Ecto neural progenitor cell (in vitro differentiated cells): ENCODE measurements at regions not wholly inside any gene's neighbourhood (a gene's known extent, or its start where the extent isn't known, plus 50 kb on each side); places are given as distances from the start of the nearest gene placed in this dataset.
"Not testable (repeated sequence)": the region's sequence is repeated elsewhere in the genome, so short reads cannot be mapped to it uniquely, and the experiment has no call there.

ENCODE experiments used
- DNase-seq: peaks from one replicate; pipeline ENCODE4 v3.0.0-alpha.2; 2018; ENCODE audit warnings: low spot score

DNA sequence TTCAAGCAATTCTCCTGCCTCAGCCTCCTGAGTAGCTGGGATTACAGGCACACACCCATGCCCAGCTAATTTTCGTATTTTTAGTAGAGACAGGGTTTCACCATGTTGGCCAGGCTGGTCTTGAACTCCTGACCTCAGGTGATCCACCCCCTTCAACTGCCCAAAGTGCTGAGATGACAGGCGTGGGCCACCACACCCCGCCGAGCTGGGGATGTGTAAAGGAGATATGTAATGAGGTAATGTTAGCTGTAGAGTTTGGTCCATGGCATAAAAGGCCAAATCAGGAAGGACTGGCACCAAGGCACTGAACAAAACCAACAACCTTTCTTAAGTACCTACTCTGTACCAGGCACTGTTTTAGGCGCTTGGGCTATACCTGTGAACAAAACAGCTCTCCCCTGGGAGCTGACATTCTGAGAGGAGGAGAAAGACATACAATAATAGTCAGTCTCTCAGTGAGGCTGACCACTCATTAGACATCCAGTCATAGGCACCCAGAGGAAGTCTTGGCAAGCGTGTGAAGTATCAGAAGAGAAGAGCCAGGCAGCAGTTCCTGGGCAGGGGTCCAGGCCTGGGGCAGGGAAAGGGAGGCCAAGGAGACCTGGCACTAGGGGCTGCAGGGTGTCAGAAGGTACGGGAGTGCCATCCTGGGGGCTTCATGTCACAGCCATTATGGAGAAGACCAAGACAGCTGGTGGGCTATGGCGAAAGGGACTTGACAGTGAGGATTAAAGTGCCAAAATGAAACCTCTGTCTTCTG lies 164.8 kb upstream of the DTNBP1 start:
- DNase-seq = no peak

DNA sequence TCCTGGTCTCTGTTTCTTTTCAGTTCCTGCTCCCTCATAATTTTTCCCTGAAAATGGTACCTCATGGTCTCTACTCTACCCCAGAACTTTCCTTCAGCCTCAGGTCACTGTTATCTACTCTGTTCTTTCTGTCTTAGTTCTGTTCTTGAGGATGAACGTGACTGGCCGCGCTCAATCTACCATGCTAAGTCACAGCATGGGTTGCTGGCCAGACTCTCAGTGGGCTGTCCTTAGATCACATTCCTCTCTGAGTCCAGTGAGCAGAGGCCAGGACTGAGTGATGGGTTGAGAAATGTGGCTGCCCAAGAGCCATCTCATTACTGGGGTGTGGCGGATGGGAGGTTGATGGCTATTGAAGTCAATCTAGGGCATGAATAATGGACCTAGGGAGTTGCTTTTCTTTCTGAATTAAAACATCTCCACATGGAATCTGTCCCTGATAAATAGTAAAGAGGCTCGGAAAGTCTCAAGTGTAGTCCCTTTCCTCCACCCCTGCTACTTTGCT lies 164.0 kb upstream of the DTNBP1 start:
- DNase-seq = no peak

DNA sequence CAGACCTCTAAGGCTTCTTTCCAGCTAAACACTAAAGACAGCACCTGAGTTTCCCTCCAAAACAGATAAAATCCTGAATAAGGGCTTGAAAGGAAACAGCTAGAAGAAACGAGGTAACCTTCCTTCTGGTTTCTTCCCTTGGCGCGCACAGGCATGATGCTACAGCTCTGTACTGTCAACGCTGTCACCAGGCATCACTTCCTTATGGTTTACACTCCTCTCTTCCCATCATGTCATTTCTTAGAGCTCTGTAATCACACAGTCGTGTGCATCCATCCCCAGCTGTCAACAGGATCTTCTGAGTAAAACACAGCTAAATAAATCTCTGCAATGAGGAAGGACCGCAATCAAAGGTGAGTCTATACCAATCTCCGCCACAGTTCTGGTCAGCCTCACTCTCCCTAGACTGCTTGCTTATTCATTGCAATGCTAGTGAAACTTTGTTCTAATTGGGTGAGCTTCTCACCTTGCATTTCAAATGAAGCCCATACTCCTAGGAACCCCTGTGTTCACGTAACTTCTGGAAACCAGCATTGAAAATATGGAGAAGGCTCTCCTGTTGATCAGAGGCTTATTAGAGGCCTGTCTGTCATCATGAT lies 162.6 kb upstream of the DTNBP1 start:
- DNase-seq = no peak

DNA sequence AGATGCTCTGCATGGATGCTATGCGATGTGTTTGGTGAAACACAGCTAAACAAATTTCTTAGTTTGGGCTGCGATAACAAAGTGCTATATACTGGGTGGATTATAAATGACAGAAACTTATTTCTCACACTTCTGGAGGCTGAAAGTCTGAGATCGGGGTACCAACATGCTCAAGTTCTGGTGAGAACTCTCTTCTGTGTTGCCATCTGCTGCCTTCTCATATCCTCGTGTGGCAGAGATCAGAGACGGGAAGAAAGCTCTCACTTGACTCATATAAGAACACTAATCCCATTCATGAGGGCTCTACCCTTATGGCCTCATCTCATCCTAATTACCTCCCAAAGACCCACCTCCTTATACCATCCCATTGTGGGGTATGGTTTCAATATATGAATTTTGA lies 162.0 kb upstream of the DTNBP1 start:
- DNase-seq = no peak

DNA sequence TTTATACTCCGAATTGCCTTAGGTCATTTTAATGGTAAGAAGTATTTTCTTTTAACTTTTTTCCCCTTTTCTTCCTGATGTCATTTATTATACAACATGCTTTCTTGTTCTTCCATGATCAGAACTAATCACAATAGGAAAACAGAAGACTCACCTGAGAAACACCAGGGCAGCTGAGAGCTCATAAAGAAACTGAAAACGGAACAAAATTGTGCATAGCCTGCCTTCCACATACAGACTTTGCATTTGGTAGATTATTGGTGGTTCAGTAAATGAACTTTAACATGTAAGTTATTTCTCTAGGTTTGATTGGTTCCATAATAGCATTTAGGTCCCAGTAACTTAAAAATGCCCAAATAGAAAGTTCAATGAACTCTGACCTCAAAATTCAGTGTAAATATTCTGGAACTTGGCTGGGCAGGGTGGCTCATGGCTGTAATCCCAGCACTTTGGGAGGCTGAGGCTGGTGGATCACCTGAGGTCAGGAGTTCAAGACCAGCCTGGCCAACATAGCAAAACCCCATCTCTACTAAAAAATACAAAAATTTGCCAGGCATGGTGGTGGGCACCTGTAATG lies 161.1 kb upstream of the DTNBP1 start:
- no peak for DNase-seq

DNA sequence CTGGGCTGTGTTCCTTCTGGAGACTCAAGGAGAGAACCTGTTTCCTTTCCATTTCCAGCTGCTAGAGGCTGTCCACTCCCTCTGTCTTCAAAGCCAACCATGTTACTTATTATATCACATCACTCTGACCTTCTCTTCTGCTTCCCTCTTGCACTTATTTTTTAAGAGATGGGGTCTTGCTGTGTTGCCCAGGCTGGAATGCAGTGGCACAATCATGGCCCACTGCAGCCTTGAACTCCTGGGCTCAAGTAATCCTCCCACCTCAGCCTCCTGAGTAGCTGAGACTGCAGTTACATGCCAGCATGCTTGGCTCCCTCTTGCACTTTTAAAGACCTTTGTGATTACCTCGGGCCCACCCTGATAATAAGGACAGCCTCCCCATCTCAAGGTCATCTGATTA lies 160.0 kb upstream of the DTNBP1 start:
- DNase-seq = no peak

DNA sequence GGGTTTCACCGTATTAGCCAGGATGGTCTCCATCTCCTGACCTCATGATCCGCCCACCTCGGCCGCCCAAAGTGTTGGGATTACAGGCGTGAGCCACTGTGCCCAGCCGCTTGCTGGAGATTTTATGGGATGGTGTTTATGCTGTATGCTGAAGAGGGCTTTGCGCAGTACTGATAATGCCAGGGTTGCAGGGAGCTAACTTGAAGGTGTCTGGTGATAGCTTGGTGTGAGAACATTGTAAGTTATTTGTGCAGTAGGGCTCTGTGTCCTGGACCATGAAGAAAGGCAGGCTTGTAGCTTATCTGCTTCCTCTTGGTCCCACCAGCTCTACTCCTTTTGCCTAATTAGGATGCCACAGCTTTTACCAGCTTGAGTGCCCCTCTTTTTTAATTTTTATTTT lies 157.0 kb upstream of the DTNBP1 start:
- no peak for DNase-seq

DNA sequence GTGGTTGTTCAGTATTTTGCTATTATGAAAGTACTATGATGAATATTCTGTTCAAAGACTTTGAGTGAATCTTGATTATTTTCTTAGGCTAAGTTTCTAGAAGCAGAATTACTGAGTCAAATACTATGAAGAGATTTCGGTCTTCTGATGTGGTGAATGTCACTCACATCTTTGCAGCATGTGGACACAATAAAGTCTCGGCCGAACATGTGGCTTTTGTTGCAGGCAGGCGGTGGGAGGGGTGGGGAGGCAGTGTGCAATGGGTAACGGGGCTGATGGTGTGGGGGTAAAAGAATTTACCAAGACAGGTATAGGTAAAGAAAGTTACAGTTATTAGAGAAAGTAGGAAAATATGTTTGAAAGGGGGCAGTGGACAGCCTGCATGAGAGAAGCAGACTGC lies 156.4 kb upstream of the DTNBP1 start:
- DNase-seq = no peak

DNA sequence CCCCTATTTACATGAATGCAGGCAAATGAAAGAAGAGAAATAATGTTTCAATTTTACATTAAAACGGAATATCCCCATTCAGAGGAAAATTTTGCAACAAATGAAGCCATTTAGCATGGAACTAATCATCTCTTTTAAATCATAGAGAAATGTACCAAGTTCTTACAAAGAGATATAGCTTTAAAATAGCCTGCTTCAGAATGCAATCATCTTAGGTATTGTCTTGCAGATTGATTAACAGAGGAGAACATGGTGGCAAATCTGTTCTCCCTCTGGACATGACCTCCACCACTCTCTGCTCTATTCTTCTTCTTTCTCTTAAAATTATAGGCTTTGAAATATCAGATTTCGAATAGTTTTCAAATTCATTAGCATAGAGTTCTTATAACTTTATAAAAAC lies 155.7 kb upstream of the DTNBP1 start:
- no peak for DNase-seq

DNA sequence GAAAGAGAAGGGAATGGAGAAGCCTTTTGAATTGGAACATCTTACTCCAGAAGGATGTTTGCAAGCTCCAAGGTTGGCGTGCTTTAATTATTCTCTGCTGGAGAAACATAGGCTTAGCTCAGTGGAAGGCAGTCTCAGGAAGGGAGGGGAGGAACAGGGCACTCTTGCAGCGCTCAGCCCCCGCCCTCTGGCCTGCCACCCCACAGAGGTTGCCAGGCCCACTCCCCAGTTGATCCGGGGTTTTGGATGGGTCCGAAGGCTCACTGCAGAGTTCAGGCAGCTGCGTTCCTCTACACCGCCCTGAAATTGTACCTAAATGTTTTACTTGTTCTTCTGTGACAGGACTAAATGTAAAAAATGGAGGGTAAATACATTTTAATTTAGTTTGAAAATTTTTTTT lies 155.2 kb upstream of the DTNBP1 start:
- DNase-seq = no peak

DNA sequence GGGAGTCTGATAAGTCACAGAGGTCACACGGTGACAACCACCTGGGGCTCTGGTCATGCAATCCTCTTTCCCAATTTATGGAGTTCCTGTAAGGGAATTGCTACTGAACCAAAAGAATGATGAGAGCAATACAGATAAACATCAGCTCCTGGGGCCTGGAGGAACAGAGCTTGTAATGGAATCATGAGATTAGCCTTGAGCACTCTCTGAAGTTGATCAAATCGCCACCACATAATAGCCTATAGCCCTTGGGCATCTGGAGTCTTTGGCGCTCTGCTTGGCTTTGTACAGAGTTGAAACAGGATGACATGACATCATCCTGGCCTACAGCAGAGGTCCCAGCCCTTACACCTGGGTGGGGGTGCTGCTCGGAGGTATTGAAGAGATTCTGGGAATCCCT lies 154.3 kb upstream of the DTNBP1 start:
- no peak for DNase-seq

DNA sequence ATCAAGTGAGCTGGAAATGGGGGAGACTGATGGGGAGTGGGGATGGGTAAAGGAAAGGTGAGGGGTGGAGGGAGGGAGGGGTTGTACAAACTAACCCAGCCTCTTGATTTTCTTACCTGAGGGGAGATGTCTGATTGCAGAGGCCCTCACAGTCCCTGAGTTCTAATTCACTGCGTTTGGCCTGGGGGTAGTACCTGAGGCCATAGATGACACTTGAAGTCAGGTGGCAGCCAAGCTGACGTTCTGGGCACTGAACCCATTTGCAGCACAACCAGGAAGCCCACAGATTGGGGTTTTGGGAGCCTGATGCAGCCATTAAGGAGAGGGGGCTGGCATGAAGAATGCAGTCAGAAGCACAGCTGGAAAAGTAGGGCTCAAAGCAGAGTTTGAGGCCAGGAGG lies 153.8 kb upstream of the DTNBP1 start:
- no peak for DNase-seq

DNA sequence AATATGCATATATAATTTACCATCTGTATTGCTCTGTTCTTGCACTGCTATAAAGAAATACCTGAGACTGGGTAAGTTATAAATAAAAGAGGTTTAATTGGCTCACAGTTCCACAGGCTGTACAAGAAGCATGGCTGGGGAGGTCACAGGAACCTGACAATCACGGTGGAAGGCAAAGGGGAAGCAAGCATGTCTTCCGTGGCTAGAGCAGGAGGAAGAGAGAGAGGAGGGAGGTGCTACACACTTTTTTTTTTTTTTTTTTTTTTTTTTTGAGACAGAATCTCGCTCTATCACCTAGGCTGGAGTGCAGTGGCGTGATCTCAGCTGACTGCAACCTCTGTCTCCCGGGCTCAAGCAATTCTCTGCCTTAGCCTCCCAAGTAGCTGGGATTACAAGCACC lies 150.9 kb upstream of the DTNBP1 start:
- DNase-seq = not testable (repeated sequence)

DNA sequence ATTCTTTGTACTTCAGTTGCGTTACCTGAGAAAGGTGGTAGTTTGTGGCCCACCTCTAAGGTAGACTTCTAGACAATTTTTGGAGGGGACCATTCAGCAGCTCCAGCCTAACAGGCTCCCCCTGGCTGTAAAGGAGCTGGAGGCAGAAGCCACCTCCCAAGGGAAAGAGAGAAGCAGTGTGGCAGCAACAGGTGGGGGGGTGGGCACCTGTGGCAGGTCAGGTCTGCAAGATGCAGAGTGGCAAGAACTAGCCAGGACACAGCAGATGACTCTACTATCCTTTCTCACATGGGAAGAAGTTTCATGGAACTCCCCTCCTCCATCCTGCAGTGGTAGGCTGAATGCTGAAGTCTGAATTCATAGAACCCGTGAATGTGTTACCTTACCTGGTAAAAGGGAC lies 148.3 kb upstream of the DTNBP1 start:
- DNase-seq = no peak

DNA sequence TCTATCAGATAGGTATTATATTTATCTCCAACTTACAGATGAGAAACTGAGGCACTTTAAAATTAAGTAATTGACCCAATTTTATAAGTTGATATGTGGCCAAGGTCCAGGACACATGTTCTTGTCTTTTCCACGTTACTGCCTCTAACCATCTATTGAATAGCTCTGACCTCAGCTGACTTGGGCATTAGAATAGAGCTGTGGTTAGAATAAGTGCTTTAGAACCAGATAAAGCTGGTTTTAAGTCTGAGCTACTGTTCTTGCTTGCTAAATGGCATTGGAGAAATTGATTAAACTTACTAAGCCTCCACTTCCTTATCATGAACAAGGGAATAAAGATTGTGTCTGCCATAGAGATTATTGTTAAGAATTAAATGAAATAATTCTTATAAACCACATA lies 147.8 kb upstream of the DTNBP1 start:
- DNase-seq = no peak

DNA sequence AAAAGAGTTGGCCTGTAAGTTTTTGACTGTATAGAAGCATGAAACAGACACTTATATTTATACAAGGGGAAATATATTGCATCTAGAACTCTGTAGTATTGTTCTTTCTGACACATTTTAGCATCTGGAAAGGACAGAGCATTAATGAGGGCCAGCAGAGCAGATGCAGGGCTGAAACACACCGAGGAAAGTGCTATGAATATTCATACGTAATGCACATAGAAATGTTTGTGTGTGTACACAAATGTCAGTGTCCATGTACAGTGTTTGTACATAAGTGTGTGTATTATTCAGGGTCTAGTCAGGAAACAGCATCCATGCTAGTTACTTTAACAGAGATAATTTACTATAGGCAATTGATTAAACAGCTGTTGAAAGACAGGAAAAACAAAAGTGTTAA lies 146.5 kb upstream of the DTNBP1 start:
- DNase-seq = no peak

DNA sequence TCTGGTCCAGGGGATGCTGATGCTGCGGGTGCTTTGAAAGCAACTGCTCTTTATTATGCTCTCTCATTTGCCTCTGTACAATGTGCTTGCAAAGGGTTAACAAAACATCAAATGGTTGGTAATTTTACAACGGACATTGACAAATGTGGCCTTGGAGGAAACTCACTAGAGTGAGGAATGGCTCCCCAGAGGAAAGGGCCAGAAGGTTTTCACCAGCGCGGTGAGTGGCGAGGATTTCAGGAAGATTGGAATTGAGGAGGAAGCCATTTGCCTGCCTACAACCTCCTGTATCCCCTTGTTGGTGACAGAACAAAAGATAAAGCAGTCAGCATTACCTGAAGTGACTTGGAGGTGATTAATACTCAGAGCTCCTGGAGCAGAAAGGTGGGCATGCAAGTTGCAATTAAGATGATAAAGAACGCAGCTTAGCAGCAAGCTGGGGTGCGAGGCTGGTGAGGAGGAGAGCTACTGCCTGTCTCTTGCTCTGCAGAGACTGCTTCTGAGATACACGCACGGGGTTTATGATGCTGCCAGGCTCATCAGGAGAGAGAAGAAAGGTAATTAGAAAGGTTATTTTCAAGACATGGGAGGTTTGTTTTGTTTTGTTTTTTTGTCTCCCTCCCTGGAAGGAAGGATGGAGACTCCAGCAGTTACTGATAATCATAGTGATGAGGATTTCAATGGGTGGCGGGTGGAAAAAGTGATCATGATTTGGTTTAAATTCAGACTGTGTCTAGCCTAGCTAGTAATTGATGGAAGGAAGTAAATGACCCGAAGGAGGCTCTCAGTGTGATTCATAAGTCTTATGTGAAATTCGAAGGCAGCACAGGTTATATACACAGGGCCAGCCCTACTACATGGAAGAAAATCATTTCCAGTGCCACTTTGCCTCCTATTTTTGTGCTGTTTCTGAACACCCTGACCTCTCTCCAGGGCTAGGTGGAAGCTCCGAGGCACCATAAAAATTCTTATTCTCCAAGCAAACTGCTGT lies 141.6 kb upstream of the DTNBP1 start:
- no peak for DNase-seq

DNA sequence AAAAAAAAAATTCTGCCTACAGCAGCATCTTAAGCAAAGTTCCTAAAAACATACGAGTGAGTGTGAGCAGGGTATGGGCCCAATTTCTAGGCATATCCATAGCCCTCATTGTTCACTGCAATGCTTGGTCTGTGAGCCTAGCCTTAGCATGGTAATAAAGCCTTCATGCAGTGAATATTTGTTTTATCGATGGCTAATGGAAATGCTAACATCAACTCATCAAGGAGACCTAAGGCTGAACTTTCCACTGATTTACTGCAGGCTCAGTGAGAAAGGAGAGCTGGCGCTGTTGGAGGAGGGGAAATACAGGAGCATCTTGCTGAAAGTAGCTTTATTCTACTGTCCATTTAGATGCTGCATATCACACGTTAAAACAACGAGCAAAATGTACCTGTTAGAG lies 139.6 kb upstream of the DTNBP1 start:
- DNase-seq = no peak

DNA sequence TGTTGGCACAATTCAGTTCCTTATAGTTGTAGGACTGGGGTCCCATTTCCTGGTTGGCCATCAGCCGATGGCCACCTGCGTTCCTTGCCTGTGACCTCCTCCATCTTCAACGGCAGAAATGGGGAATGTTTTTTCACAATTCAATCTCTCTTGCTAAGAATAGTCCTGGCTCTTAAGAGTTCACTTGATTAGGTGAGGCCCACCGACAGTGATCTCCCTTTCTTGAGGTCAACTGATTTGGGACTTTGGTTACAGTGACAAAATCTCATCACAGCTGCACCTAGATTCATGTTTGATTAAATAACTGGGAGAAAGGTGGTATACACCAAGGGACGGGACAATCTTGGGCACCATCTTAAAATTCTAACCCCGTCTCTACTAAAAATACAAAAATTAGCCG lies 139.1 kb upstream of the DTNBP1 start:
- DNase-seq = no peak

DNA sequence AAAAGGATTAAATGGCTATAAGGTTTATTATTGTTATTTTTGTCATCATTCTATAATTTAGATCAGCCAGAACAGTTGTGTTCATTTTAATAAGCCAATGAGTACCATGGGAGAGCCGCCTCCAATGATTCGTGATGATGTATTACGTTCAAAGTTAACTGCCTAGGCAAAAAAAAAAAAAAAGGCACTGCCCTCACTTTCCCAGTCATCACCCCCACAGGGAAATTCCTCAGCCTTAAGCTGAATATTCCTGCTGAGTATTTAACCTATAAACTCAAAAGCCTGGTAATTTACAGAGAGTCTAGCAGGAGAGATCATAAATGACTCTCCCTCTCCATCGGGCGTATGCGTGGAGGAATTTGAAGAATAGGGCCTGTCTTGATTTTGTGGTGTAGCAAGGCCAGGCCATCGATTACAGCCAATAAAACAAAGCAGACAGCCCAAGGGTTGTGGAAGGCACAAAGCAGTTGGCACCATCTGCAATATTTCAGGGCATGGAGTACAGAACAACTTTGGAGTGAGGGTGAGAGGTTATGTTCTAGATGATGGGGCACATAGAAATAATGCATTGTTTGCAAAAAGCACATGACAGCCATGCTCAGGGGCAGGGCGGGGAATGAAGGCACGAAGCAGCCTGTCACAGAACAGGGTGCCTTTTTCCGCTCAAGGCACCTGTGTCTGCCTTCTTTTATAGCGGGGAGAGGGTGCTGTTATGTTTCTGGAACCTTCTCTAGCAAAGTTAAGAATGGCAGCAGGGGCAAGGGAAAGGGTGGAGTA lies 138.2 kb upstream of the DTNBP1 start:
- DNase-seq = no peak

DNA sequence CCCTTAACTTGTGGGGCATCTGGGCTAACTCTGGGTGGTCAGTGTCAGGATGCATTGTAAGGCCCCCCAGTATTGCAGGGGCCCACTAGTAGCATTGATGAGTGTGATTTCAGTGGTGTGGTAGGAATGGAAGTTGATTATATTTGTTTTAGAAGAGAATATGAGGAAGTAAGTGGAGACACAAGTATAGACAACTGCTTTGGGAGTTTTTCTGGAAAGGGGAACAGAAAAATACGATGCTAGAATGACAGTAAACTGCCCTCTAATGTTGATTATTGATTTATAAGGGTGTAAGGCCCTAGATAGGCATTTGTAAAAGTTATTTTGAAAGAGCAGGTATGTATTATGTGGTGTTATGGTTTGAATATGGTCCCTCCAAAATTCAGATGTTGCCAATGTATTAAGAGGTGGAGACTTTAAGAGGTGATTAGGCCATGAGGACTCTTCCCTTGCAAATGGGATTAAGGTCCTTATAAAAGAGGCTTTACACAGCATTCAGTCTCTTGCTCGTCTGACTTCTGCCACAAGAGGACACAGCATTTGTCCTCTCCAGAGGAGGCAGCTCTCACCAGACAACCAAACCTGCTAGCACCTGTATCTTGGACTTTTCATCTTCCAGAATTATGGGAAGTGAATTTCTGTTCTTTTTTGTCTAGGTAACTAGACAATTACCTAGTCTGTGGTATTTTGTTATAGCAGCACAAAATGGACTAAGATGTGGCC lies 135.9 kb upstream of the DTNBP1 start:
- DNase-seq = no peak
